Astrocyte of the cerebellum (primary cell): ENCODE measurements at regions not wholly inside any gene's neighbourhood (a gene's known extent, or its start where the extent isn't known, plus 50 kb on each side); places are given as distances from the start of the nearest gene placed in this dataset.
"Not testable (repeated sequence)": the region's sequence is repeated elsewhere in the genome, so short reads cannot be mapped to it uniquely, and the experiment has no call there.

Experiments used
- DNase-seq: peaks from one replicate; pipeline ENCODE4 v3.0.0-alpha.2; 2011; ENCODE audit warnings: low read depth
- H3K4me3 ChIP-seq: 2 replicates; pipeline ENCODE4 v1.5.1; 2011; ENCODE audit warnings: mild to moderate bottlenecking, low read depth, low read length, moderate library complexity
- CTCF ChIP-seq: IDR thresholded peaks from 2 replicates; pipeline ENCODE4 v1.5.1; 2012; ENCODE audit warnings: low read length, low read depth, moderate library complexity, mild to moderate bottlenecking; ENCODE audit errors: missing control alignments
- in situ Hi-C: cut with HindIII; loops from 2 replicates; pipeline ENCODE4 v1.10.0; 2017; ENCODE audit warnings: low sequenced_read_pairs

- no peak for DNase-seq
- H3K4me3 ChIP-seq: no peak overlapping the region
- in situ Hi-C loops: no loop called here
- no peak for TF ChIP-seq CTCF
These were observed 129.9 kb upstream of the UBE3A start for GRCh38 chr15:25568751-25569150.

GRCh38 chr15:25566545-25566944 lies 127.7 kb upstream of the UBE3A start:
- DNase-seq, in situ Hi-C loops, H3K4me3 ChIP-seq: not testable (repeated sequence)

GRCh38 chr15:25565470-25566264 lies 126.8 kb upstream of the UBE3A start:
- in situ Hi-C loops: no loop called here
- H3K4me3 ChIP-seq: no peak overlapping the region
- no peak for DNase-seq
- TF ChIP-seq CTCF: no peak

GRCh38 chr15:25563596-25563995 lies 124.8 kb upstream of the UBE3A start:
- TF ChIP-seq CTCF: no peak
- H3K4me3 ChIP-seq: no peak overlapping the region
- no peak for DNase-seq
- in situ Hi-C loops: no loop called here

- DNase-seq: no peak
- no peak overlapping the region for H3K4me3 ChIP-seq
- in situ Hi-C loops: no loop called here
- TF ChIP-seq CTCF: no peak
These were observed 119.1 kb upstream of the UBE3A start for GRCh38 chr15:25557926-25558325.

GRCh38 chr15:25556136-25556535 lies 117.3 kb upstream of the UBE3A start:
- no peak for TF ChIP-seq CTCF
- in situ Hi-C loops: no loop called here
- no peak for DNase-seq
- no peak overlapping the region for H3K4me3 ChIP-seq

GRCh38 chr15:25554640-25555039 lies 115.8 kb upstream of the UBE3A start:
- DNase-seq: no peak
- TF ChIP-seq CTCF: no peak
- H3K4me3 ChIP-seq: no peak overlapping the region
- in situ Hi-C loops: no loop called here
